ENCODE measurements at regions not wholly inside any gene's neighbourhood (a gene's known extent, or its start where the extent isn't known, plus 50 kb on each side); places are given as distances from the start of the nearest gene placed in this dataset.

- DNase-seq (ENCODE audit: low read depth): no peak
These were observed 55.2 kb upstream of the ADRA1B start for GRCh38 chr5:159861086-159861485.

- peak; percentile 73 for DNase-seq (ENCODE audit: low read depth)
These were observed 51.2 kb upstream of the ADRA1B start for GRCh38 chr5:159864885-159865691.

GRCh38 chr5:159866093-159866492, 50.2 kb upstream of the ADRA1B start:
- DNase-seq (ENCODE audit: low read depth): no peak
